Activated CD8-positive, alpha-beta T cell treated with anti-CD3 and anti-CD28 coated beads, Interleukin-2, amount 10 ng/mL, durations not matched to agents 7 days and 5 days (primary cell): ENCODE measurements at regions not wholly inside any gene's neighbourhood (a gene's known extent, or its start where the extent isn't known, plus 50 kb on each side); places are given as distances from the start of the nearest gene placed in this dataset. TPM values are rescaled to one million over a fixed set of nuclear protein-coding genes. Genes with fewer than 3 reads are reported as not detected.

ENCODE experiments used
- ATAC-seq: fragments of 150-1000 bp; cut with Tn5 transposase; one replicate; pipeline ENCODE4 v1.10.0; 2021; ENCODE audit warnings: moderate library complexity
- CTCF ChIA-PET: fragments of 350-600 bp; sonication (Branson Sonifier 250); formaldehyde crosslinking; loops from one replicate; lab custom pipeline; 2021; ENCODE audit warnings: antibody characterized with exemption; lab: Charles Lee
- POLR2A ChIA-PET: fragments of 350-600 bp; sonication (Branson Sonifier 250); formaldehyde crosslinking; loops from one replicate; lab custom pipeline; 2021; ENCODE audit warnings: antibody characterized with exemption; lab: Charles Lee
- DNase-seq: peaks from one replicate; pipeline ENCODE4 v3.0.0-alpha.2; 2020
- H3K27ac Mint-ChIP-seq: one replicate; pipeline ENCODE4 v1.8.0; 2021; ENCODE audit warnings: mild to moderate bottlenecking, mixed read lengths
- H3K27me3 Mint-ChIP-seq: one replicate; pipeline ENCODE4 v1.8.0; 2021; ENCODE audit warnings: low read depth, mixed read lengths
- H3K36me3 Mint-ChIP-seq: one replicate; pipeline ENCODE4 v1.8.0; 2021; ENCODE audit warnings: low read depth, mixed read lengths
- H3K4me1 Mint-ChIP-seq: one replicate; pipeline ENCODE4 v1.8.0; 2021; ENCODE audit warnings: low read depth, mixed read lengths
- H3K4me3 Mint-ChIP-seq: one replicate; pipeline ENCODE4 v1.8.0; 2021; ENCODE audit warnings: mild to moderate bottlenecking, mixed read lengths
- H3K9me3 Mint-ChIP-seq: one replicate; pipeline ENCODE4 v1.8.0; 2022; ENCODE audit warnings: mixed read lengths; ENCODE audit not compliant: insufficient read depth
- microRNA-seq: library from miRNA; unstranded; fragments of <30 nt; microRNA quantifications from one replicate; pipeline ENCODE4 v1.2.0, GENCODE V29; 2022

DNA sequence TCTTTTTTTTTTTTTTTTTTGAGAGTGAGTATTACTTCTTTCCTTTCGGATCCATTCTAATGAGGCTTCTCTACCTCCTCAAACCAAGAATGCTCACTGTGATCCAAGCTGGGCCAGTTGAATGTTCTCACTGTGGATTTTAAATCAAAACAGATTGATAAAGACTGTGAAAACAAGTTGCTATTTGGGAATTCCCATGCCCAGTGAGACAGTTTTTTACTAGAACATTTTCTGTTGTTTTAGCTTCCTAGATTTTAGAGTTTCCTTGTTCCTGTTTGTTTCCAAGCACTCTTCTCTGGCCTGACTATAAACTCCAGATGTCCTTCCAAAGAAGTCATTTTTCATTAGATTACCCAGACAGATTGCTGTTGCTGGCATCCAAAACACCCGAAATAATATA is 60.1 kb upstream of the GALNT15 start:
- no peaks in the 10 kb centered on the region for H3K9me3 Mint-ChIP-seq
- ATAC-seq, result no peak
- POLR2A ChIA-PET, result no interaction called here
- no peak overlapping the region for H3K4me3 Mint-ChIP-seq
- CTCF ChIA-PET, result interaction anchor here (0.6 kb wide), 1 partner anchor 351 kb away, joined by 3 read pairs; no protein-coding TSS in a partner anchor
- no peaks in the 10 kb centered on the region for H3K36me3 Mint-ChIP-seq
- no peaks in the 10 kb centered on the region for H3K4me1 Mint-ChIP-seq
- DNase-seq, result no peak
- no peak overlapping the region for H3K27ac Mint-ChIP-seq
- H3K27me3 Mint-ChIP-seq, result no peaks in the 10 kb centered on the region

DNA sequence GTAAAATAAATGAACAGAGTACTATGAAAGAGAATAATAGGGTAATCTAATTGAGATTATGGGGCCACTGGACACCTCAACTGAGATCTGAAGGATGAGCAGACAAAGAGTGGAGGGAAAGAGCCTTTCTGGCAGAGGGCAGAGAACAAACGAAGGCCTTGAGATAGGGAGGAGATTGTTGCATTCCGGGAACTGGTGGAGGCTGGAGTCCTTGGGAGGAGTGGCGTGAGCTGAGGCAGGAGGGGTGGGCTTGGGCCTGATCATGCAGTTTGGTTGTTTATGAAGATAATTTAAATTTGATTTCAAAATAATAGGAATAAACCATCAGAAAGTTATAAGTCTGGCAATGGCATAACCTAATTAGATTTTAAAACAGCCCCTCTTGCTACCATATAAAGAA is 59.5 kb upstream of the GALNT15 start:
- Mint-ChIP-seq H3K27ac (no peak overlapping the region), H3K36me3 (no peaks in the 10 kb centered on the region), H3K4me3 (no peak overlapping the region), H3K4me1 (no peaks in the 10 kb centered on the region), H3K9me3 (no peaks in the 10 kb centered on the region), H3K27me3 (no peaks in the 10 kb centered on the region)
- POLR2A ChIA-PET, result no interaction called here
- CTCF ChIA-PET, result no interaction called here
- ATAC-seq, result no peak
- DNase-seq, result no peak

DNA sequence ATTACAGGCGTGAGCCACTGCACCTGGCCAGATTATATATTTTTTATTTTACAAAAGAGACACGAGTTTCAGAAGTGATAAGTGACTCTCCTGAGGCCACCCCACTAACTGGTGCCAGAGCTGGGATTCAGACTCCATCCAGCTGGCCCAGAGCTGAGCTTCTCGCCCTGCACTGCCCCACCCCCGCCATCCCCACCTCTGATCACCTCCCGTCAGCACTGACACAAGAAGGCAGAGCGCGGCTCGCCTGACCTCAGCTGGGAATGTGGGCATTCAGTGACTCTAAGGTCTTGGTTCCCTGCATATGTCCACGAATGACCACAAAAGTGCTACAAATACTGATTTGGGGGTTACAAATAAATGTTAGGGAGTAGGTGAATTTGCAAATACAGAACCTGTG is 56.1 kb upstream of the GALNT15 start:
- ChIA-PET POLR2A (no interaction called here), CTCF (no interaction called here)
- H3K27me3 Mint-ChIP-seq, result no peaks in the 10 kb centered on the region
- H3K9me3 Mint-ChIP-seq, result no peaks in the 10 kb centered on the region
- H3K4me1 Mint-ChIP-seq, result no peaks in the 10 kb centered on the region
- ATAC-seq (no peak), DNase-seq (no peak)
- no peak overlapping the region for H3K27ac Mint-ChIP-seq
- H3K4me3 Mint-ChIP-seq, result no peak overlapping the region
- H3K36me3 Mint-ChIP-seq, result no peaks in the 10 kb centered on the region

DNA sequence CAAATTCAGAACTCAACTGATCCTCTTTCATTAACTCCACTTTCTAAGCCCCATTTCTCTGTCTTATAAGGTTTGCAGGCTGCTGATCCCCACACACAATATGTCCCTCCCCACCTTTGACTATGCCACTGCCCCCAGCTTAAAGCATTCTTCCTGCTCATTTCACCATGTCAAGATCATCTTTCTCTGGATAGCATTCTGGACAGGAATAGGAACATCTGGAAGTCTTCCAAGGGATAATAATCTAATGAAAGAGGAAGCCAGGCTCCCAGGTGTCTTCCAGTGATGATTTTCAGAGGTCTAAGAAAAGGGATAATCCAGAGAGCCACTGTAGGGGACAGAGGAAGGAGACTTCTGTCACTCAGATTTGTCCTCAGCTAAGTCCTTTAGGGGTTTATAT is 54.6 kb upstream of the GALNT15 start:
- no peaks in the 10 kb centered on the region for H3K36me3 Mint-ChIP-seq
- no peak overlapping the region for H3K4me3 Mint-ChIP-seq
- ChIA-PET CTCF (no interaction called here), POLR2A (no interaction called here)
- no peaks in the 10 kb centered on the region for H3K4me1 Mint-ChIP-seq
- no peaks in the 10 kb centered on the region for H3K9me3 Mint-ChIP-seq
- no peaks in the 10 kb centered on the region for H3K27me3 Mint-ChIP-seq
- ATAC-seq (no peak), DNase-seq (no peak)
- no peak overlapping the region for H3K27ac Mint-ChIP-seq

DNA sequence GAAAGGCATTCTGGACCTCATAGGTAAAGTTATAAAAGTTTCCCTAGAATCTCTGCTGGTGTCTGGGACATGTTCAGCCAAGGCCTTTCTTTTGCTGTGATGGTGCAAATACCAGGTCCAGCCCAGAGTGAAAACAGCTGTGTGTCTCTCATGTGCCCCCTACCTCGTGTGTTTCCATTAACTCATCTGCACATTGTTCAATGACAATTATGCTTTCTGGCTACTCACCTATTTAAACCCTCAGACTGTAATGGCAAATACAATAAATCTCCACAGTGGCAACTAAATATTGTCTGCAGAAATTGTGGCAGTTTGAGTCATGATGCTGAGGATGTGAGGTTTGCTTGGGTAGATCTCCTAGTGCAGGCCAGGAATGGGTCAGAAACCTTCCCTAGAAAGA is 53.1 kb upstream of the GALNT15 start:
- no peaks in the 10 kb centered on the region for H3K4me1 Mint-ChIP-seq
- no peaks in the 10 kb centered on the region for H3K27me3 Mint-ChIP-seq
- H3K36me3 Mint-ChIP-seq, result no peaks in the 10 kb centered on the region
- ChIA-PET POLR2A (no interaction called here), CTCF (no interaction called here)
- no peak overlapping the region for H3K27ac Mint-ChIP-seq
- no peak for ATAC-seq
- DNase-seq, result no peak
- H3K9me3 Mint-ChIP-seq, result no peaks in the 10 kb centered on the region
- H3K4me3 Mint-ChIP-seq, result no peak overlapping the region

DNA sequence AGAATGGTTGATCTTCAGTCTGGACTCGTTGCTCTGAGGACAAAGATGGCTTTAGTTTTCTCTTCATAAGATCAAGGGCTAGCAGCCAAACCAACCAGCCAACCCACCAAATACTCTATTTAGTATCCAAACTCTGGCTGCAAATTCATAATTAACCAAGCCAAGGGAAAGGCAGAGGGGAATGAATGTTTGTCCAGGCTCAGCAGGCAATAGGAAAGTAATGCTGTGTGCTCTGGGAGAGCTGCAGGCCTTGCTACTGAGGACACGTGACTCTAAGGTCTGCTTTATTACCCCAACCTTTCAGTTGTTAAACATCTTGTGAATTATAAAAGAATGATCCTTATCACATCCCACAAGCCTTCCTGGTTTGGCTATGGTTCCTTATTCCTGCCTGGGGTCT is 52.3 kb upstream of the GALNT15 start:
- H3K36me3 Mint-ChIP-seq, result no peaks in the 10 kb centered on the region
- no peaks in the 10 kb centered on the region for H3K9me3 Mint-ChIP-seq
- H3K4me1 Mint-ChIP-seq, result no peaks in the 10 kb centered on the region
- DNase-seq, result no peak
- no peak for ATAC-seq
- ChIA-PET CTCF (no interaction called here), POLR2A (no interaction called here)
- no peaks in the 10 kb centered on the region for H3K27me3 Mint-ChIP-seq
- no peak overlapping the region for H3K27ac Mint-ChIP-seq
- no peak overlapping the region for H3K4me3 Mint-ChIP-seq

DNA sequence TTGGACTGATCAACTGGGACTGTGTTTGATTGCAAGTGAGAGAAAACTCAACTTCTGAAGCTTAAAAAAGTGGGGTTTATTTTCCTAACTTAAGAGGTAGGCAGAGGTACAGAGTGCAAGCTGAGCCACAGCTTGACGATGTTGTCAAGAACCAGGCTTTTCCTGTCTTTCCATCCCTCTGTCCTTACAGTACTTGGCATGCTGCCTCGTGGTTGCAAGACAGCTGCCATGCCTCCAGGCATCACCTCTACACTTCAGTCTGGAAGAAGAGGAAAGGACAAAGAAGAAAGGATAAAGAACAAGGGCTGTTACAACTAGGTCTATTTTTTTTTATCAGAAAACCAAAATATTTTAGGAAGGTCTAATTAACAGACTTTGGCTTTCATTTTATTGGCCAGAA is 51.8 kb upstream of the GALNT15 start:
- CTCF ChIA-PET, result no interaction called here
- no peak overlapping the region for H3K27ac Mint-ChIP-seq
- no peak for DNase-seq
- no peaks in the 10 kb centered on the region for H3K9me3 Mint-ChIP-seq
- no peak overlapping the region for H3K4me3 Mint-ChIP-seq
- ATAC-seq, result no peak
- H3K4me1 Mint-ChIP-seq, result no peaks in the 10 kb centered on the region
- H3K36me3 Mint-ChIP-seq, result no peaks in the 10 kb centered on the region
- POLR2A ChIA-PET, result no interaction called here
- no peaks in the 10 kb centered on the region for H3K27me3 Mint-ChIP-seq

DNA sequence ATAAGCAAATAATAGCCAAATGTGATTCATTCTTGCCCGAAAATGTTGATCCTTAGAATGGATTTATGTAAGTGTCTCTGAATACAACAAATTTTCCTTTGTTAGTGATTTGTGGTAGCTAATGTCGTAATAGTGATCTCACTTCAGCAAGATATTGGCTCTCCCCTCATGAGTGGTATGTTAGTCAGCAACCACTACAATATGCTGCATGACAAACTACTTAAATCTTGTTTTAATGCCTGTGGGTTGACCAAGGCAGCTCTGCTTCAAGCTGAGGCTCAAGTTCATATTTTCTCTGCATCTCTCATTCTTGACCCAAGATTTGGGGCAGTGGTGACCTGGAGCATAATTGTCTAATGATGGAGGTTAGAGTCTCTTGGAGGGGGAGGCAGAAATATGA is 49.8 kb upstream of the GALNT15 start:
- ChIA-PET CTCF (interaction anchor here (1.0 kb wide), 1 partner anchor 56 kb away, joined by 3 read pairs; no protein-coding TSS in a partner anchor), POLR2A (no interaction called here)
- Mint-ChIP-seq H3K27ac (no peak overlapping the region), H3K36me3 (no peaks in the 10 kb centered on the region), H3K4me3 (no peak overlapping the region), H3K9me3 (no peaks in the 10 kb centered on the region), H3K27me3 (no peaks in the 10 kb centered on the region), H3K4me1 (no peaks in the 10 kb centered on the region)
- no peak for DNase-seq
- ATAC-seq, result no peak

Small RNAs in the stretch of these regions (microRNA-seq; reads per million reads assigned to microRNA genes)
- not detected for gene MIR563
